A673 (cell line): ENCODE measurements at regions not wholly inside any gene's neighbourhood (a gene's known extent, or its start where the extent isn't known, plus 50 kb on each side); places are given as distances from the start of the nearest gene placed in this dataset.

ENCODE experiments used
- EZH2 ChIP-seq: fragments of 200-600 bp; sonication (generic); IDR thresholded peaks from 2 replicates; pipeline ENCODE4 v1.6.1; 2017; ENCODE audit warnings: borderline replicate concordance, low read depth, mild to moderate bottlenecking, mixed read lengths, antibody characterized with exemption, low read length; ENCODE audit not compliant: poor library complexity, severe bottlenecking
- TF ChIP-seq, protein P1 (sequence below): fragments of 300-800, 200-600 bp; sonication (generic); conservative IDR thresholded peaks from 2 replicates; pipeline ENCODE4 v1.5.1; 2017; ENCODE audit warnings: low read depth, mild to moderate bottlenecking, antibody characterized with exemption, low read length, moderate library complexity, mixed read lengths

DNA sequence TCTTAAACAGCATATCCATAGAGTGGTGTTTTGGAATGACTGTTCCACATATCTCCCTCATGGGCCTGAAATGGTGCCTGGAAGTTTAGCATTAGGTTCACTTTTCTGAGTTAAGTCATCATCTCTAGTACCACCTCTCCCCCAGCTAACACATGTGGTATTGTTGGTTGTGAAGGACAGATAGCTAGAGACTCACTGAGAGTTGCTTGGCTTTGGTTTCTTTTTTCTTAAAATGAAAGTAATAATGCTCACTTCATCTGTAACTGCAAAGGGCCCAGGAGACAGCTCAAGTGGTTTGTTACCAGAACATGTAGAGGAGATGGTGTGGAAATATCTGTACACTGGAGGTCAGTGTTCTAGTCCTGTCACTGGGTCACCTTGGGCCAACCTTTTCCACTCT, 90.9 kb downstream of the EFNB1 start:
- TF ChIP-seq, protein P1, sequence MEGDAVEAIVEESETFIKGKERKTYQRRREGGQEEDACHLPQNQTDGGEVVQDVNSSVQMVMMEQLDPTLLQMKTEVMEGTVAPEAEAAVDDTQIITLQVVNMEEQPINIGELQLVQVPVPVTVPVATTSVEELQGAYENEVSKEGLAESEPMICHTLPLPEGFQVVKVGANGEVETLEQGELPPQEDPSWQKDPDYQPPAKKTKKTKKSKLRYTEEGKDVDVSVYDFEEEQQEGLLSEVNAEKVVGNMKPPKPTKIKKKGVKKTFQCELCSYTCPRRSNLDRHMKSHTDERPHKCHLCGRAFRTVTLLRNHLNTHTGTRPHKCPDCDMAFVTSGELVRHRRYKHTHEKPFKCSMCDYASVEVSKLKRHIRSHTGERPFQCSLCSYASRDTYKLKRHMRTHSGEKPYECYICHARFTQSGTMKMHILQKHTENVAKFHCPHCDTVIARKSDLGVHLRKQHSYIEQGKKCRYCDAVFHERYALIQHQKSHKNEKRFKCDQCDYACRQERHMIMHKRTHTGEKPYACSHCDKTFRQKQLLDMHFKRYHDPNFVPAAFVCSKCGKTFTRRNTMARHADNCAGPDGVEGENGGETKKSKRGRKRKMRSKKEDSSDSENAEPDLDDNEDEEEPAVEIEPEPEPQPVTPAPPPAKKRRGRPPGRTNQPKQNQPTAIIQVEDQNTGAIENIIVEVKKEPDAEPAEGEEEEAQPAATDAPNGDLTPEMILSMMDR, result no peak
- no peak for TF ChIP-seq EZH2
